ENCODE measurements at regions not wholly inside any gene's neighbourhood (a gene's known extent, or its start where the extent isn't known, plus 50 kb on each side); places are given as distances from the start of the nearest gene placed in this dataset.
"Not testable (repeated sequence)": the region's sequence is repeated elsewhere in the genome, so short reads cannot be mapped to it uniquely, and the experiment has no call there.

DNA sequence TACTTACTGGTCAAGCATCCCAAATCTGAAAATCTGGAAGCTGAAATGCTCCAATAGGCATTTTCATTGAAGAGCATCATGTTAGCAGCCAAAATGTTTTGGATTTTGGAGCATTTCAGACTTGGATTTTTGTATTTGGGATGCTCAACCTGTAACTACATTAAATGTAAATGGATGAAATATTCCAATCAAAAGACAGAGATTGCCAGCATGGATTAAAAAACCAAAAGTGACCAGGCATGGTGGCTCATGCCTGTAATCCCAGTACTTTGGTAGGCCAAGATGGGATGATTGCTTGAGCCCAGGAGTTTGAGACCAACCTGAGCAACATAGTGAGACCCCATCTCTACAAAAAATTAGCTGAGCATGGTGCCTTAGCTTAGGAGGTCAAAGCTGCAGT is 110.3 kb downstream of the URB2 start:
- TF ChIP-seq CTCF (IDR thresholded peaks at IDR 0.05), result no peak
- H3K27me3 ChIP-seq, result no peaks in the 10 kb centered on the region
- no peak overlapping the region for H3K27ac ChIP-seq
- H3K36me3 ChIP-seq, result no peaks in the 10 kb centered on the region
- no peaks in the 10 kb centered on the region for H3K4me1 ChIP-seq (ENCODE audit: control insufficient read depth in 1 of 2, insufficient read depth in 1 of 2, low read depth in 1 of 2, low read length in 1 of 2)
- H3K9me3 ChIP-seq, result peaks cover 11% of the 10 kb centered on the region
- H3K4me3 ChIP-seq (ENCODE audit: low read depth in 1 of 2, low read length in 1 of 2), result no peak overlapping the region

DNA sequence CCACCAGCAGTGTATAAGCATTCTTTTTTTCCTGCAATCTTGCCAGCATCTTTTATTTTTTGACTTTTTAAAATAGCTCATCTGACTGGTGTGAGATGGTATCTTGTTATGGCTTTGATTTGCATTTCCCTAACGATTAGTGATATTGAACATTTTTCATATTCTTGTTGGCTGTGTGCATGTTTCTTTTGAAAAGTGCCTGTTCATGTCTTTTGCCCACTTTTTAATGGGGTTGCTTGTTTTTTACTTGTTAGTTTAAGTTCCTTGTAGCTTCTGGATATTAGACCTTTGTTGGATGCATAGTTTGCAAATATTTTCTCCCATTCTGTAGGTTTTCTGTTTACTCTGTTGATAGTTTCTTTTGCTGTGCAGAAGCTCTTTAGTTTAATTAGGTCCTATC is 116.6 kb downstream of the URB2 start:
- H3K4me3 ChIP-seq (ENCODE audit: low read depth in 1 of 2, low read length in 1 of 2); H3K27me3 ChIP-seq; H3K4me1 ChIP-seq (ENCODE audit: control insufficient read depth in 1 of 2, insufficient read depth in 1 of 2, low read depth in 1 of 2, low read length in 1 of 2); H3K9me3 ChIP-seq; H3K36me3 ChIP-seq; H3K27ac ChIP-seq: not testable (repeated sequence)

- H3K27me3 ChIP-seq, result peaks cover 15% of the 10 kb centered on the region
- no peaks in the 10 kb centered on the region for H3K4me1 ChIP-seq (ENCODE audit: control insufficient read depth in 1 of 2, insufficient read depth in 1 of 2, low read depth in 1 of 2, low read length in 1 of 2)
- TF ChIP-seq CTCF (IDR thresholded peaks at IDR 0.05), result no peak
- H3K9me3 ChIP-seq, result no peaks in the 10 kb centered on the region
- H3K27ac ChIP-seq, result no peak overlapping the region
- no peak overlapping the region for H3K4me3 ChIP-seq (ENCODE audit: low read depth in 1 of 2, low read length in 1 of 2)
- no peaks in the 10 kb centered on the region for H3K36me3 ChIP-seq
Observed at GRCh38 chr1:229749992-229750391, 123.9 kb downstream of the URB2 start.

DNA sequence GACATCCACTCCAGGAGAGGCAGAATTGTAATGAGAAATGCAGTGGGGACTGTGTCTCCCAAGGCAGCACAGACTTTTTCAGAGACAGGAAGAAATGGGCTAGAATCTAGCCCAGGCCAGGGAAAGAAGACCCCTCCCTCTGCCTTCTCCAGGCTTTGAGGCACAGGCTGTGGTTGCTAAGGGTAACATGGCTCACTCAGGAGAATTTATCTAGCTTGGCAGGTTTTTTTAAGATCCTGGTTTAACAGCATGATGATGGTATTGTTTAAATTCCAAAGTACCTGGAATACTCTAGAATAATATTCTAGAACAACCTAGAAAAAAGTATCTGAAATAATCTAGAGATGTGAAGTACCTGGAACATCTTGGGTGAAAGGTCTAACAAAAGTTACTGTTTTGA is 125.6 kb downstream of the URB2 start:
- Histone ChIP-seq H3K36me3 (no peaks in the 10 kb centered on the region), H3K27ac (no peak overlapping the region), H3K4me3 (ENCODE audit: low read depth in 1 of 2, low read length in 1 of 2) (no peak overlapping the region), H3K4me1 (ENCODE audit: control insufficient read depth in 1 of 2, insufficient read depth in 1 of 2, low read depth in 1 of 2, low read length in 1 of 2) (no peaks in the 10 kb centered on the region), H3K9me3 (no peaks in the 10 kb centered on the region), H3K27me3 (peaks cover 15% of the 10 kb centered on the region)
- TF ChIP-seq CTCF (IDR thresholded peaks at IDR 0.05), result no peak

- Histone ChIP-seq H3K27me3 (peaks cover 15% of the 10 kb centered on the region), H3K4me3 (ENCODE audit: low read depth in 1 of 2, low read length in 1 of 2) (no peak overlapping the region), H3K27ac (no peak overlapping the region), H3K36me3 (no peaks in the 10 kb centered on the region), H3K9me3 (no peaks in the 10 kb centered on the region), H3K4me1 (ENCODE audit: control insufficient read depth in 1 of 2, insufficient read depth in 1 of 2, low read depth in 1 of 2, low read length in 1 of 2) (no peaks in the 10 kb centered on the region)
- no peak for TF ChIP-seq CTCF (IDR thresholded peaks at IDR 0.05)
Observed at GRCh38 chr1:229752679-229753078, 126.6 kb downstream of the URB2 start.

GRCh38 chr1:229753764-229754551 is 127.9 kb downstream of the URB2 start:
- no peak overlapping the region for H3K27ac ChIP-seq
- TF ChIP-seq CTCF (IDR thresholded peaks at IDR 0.05), result no peak
- no peaks in the 10 kb centered on the region for H3K36me3 ChIP-seq
- H3K9me3 ChIP-seq, result no peaks in the 10 kb centered on the region
- peaks cover 15% of the 10 kb centered on the region for H3K27me3 ChIP-seq
- no peak overlapping the region for H3K4me3 ChIP-seq (ENCODE audit: low read depth in 1 of 2, low read length in 1 of 2)
- H3K4me1 ChIP-seq (ENCODE audit: control insufficient read depth in 1 of 2, insufficient read depth in 1 of 2, low read depth in 1 of 2, low read length in 1 of 2), result no peaks in the 10 kb centered on the region
